ENCODE measurements at regions not wholly inside any gene's neighbourhood (a gene's known extent, or its start where the extent isn't known, plus 50 kb on each side); places are given as distances from the start of the nearest gene placed in this dataset.

GRCh38 chr6:144401736-144402733, 116.9 kb downstream of the UTRN start:
- peaks cover 12% of the 10 kb centered on the region for H3K9me3 ChIP-seq (ENCODE audit: low read length)
- H4K20me1 ChIP-seq (ENCODE audit: insufficient read depth, low read length): peaks cover 53% of the 10 kb centered on the region
- no peak overlapping the region for H2AFZ ChIP-seq (ENCODE audit: low read length)
- H3K27ac ChIP-seq (ENCODE audit: extremely low read length, insufficient read depth, low read length): no peak overlapping the region
- in situ Hi-C loops (cut with HindIII; ENCODE audit: extremely low pct_ligation_motif_present, low pct_unique_long_range_greater_than_20kb): no loop called here
- H3K9ac ChIP-seq (ENCODE audit: insufficient read depth, low read depth, low read length): no peak overlapping the region
- DNase-seq (ENCODE audit: low spot score) (no peak), ATAC-seq (no peak), FAIRE-seq (no peak)
- H3K4me2 ChIP-seq (ENCODE audit: low read depth, low read length): no peak overlapping the region
- WGBS (ENCODE audit: low lambda C conversion rate): 97% methylated on average over 13 of the region's 13 CpGs
- TF ChIP-seq ZC3H13 (CRISPR knock-in tag; IDR thresholded peaks at IDR 0.05) (no peak), ZNF629 (CRISPR knock-in tag; conservative IDR thresholded peaks at IDR 0.05) (peak; percentile 69), ZNF7 (CRISPR knock-in tag; IDR thresholded peaks at IDR 0.05) (peak; percentile 98), TRAFD1 (CRISPR knock-in tag; IDR thresholded peaks at IDR 0.05; ENCODE audit: borderline replicate concordance) (0 out of 2 replicates have a peak, but pooled peaks have one; percentile 75)
- peaks cover 7 to 43% of the 10 kb centered on the region in 2 experiments for H3K36me3 ChIP-seq (replicated peaks in 1 of 2; ENCODE audit: control insufficient read depth in 1 of 2, insufficient read depth in 2 of 2, low read length in 2 of 2)
- ChIA-PET CTCF (ENCODE audit: low intra/inter-chr PET ratio, low total read pairs) (no interaction called here), POLR2A (no interaction called here)
- BruUV-seq (replicated peaks): no TSS peak
- peaks cover 84% of the 10 kb centered on the region for H3K79me2 ChIP-seq (ENCODE audit: insufficient read depth, low read length)
- H3K4me1 ChIP-seq (ENCODE audit: insufficient read depth, low read length): no peaks in the 10 kb centered on the region
- H3K4me3 ChIP-seq (replicated peaks in 1 of 3; ENCODE audit: insufficient read depth in 1 of 3, low read depth in 2 of 3, low read length in 3 of 3): no peak overlapping the region
- intact Hi-C loops (cut with micrococcal nuclease; ENCODE audit: unreplicated experiment): no loop called here
- no peaks in the 10 kb centered on the region for H3K27me3 ChIP-seq (ENCODE audit: control insufficient read depth in 1 of 2, insufficient read depth in 2 of 2, low read length in 2 of 2)

GRCh38 chr6:144402750-144403149, 117.6 kb downstream of the UTRN start:
- Histone ChIP-seq H3K27ac (ENCODE audit: extremely low read length, insufficient read depth, low read length) (no peak overlapping the region), H2AFZ (ENCODE audit: low read length) (no peak overlapping the region), H3K27me3 (ENCODE audit: control insufficient read depth in 1 of 2, insufficient read depth in 2 of 2, low read length in 2 of 2) (no peaks in the 10 kb centered on the region), H3K9ac (ENCODE audit: insufficient read depth, low read depth, low read length) (no peak overlapping the region), H3K79me2 (ENCODE audit: insufficient read depth, low read length) (peaks cover 84% of the 10 kb centered on the region), H3K4me3 (replicated peaks in 1 of 3; ENCODE audit: insufficient read depth in 1 of 3, low read depth in 2 of 3, low read length in 3 of 3) (no peak overlapping the region), H3K9me3 (ENCODE audit: low read length) (peaks cover 5% of the 10 kb centered on the region), H3K4me1 (ENCODE audit: insufficient read depth, low read length) (no peaks in the 10 kb centered on the region), H3K36me3 (replicated peaks in 1 of 2; ENCODE audit: control insufficient read depth in 1 of 2, insufficient read depth in 2 of 2, low read length in 2 of 2) (peaks cover 6 to 42% of the 10 kb centered on the region in 2 experiments), H4K20me1 (ENCODE audit: insufficient read depth, low read length) (peaks cover 53% of the 10 kb centered on the region), H3K4me2 (ENCODE audit: low read depth, low read length) (no peak overlapping the region)
- DNase-seq (ENCODE audit: low spot score) (no peak), ATAC-seq (no peak), FAIRE-seq (no peak)
- ChIA-PET CTCF (ENCODE audit: low intra/inter-chr PET ratio, low total read pairs) (no interaction called here), POLR2A (no interaction called here)
- intact Hi-C loops (cut with micrococcal nuclease; ENCODE audit: unreplicated experiment): no loop called here
- in situ Hi-C loops (cut with HindIII; ENCODE audit: extremely low pct_ligation_motif_present, low pct_unique_long_range_greater_than_20kb): no loop called here
- WGBS (ENCODE audit: low lambda C conversion rate): 95% methylated on average over 8 of the region's 8 CpGs
- BruUV-seq (replicated peaks): no TSS peak
- no peak for TF ChIP-seq SMAD3 (CRISPR knock-in tag; IDR thresholded peaks at IDR 0.05)
- TF ChIP-seq SMYD3 (CRISPR knock-in tag; IDR thresholded peaks at IDR 0.05): no peak
- no peak for TF ChIP-seq SMAD1 (CRISPR knock-in tag; IDR thresholded peaks at IDR 0.05; ENCODE audit: borderline replicate concordance, low read depth)
- TF ChIP-seq KDM1A (CRISPR knock-in tag; IDR thresholded peaks at IDR 0.05): no peak
- no peak for TF ChIP-seq MIER2 (CRISPR knock-in tag; IDR thresholded peaks at IDR 0.05)
- no peak for TF ChIP-seq RFX5 (IDR thresholded peaks at IDR 0.05; ENCODE audit: low read depth, low read length)
- no peak for TF ChIP-seq PITX1 (CRISPR knock-in tag; IDR thresholded peaks at IDR 0.05)
- no peak for TF ChIP-seq ZNF138 (CRISPR knock-in tag; IDR thresholded peaks at IDR 0.05; ENCODE audit: low read depth)
- TF ChIP-seq RARG (CRISPR knock-in tag; IDR thresholded peaks at IDR 0.05; ENCODE audit: low read depth): no peak

All from HepG2 (cell line).